HG03575 (cell line): ENCODE measurements at regions not wholly inside any gene's neighbourhood (a gene's known extent, or its start where the extent isn't known, plus 50 kb on each side); places are given as distances from the start of the nearest gene placed in this dataset.
"Not testable (repeated sequence)": the region's sequence is repeated elsewhere in the genome, so short reads cannot be mapped to it uniquely, and the experiment has no call there.

Experiments used
- ATAC-seq: cut with Tn5 transposase; IDR thresholded peaks from one replicate; pipeline ENCODE4 v1.9.1; 2021; ENCODE audit not compliant: unreplicated experiment, insufficient number of reproducible peaks, low FRiP score; ENCODE audit errors: extremely low read depth

DNA sequence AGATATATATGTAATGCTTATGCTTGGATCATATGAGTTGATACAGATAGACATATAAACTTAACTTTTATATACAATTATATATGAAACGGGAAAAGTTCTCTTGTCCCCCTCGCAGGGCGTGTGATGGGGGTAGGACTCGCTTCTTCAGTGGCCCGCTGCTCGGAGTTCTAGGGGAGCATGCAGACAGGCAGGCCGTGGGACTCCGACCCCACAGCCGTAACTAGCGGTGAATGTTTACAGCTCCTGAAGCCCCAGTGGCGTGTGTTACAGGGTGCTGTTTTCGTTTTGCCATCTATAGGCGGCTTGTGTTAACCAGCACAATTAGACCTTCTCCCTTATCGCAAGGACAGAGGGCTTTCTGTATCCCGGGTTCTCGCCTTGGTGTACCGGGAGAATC, 1899.8 kb downstream of the PCDH9 start:
- ATAC-seq: no peak

DNA sequence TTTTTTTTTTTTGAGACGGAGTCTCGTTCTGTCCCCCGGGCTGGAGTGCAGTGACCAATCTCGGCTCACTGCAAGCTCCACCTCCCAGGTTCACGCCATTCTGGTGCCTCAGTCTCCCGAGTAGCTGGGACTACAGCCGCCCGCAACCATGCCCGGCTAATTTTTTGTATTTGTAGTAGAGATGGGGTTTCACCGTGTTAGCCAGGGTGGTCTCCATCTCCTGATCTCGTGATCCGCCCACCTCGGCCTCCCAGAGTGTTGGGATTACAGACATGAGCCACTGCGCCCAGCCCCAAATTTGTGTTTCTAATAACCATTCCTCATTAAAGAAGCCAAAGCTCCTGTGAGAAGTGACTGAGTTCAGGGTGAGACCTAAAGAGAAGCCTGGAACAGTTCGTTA, 1906.9 kb downstream of the PCDH9 start:
- not testable (repeated sequence) for ATAC-seq

DNA sequence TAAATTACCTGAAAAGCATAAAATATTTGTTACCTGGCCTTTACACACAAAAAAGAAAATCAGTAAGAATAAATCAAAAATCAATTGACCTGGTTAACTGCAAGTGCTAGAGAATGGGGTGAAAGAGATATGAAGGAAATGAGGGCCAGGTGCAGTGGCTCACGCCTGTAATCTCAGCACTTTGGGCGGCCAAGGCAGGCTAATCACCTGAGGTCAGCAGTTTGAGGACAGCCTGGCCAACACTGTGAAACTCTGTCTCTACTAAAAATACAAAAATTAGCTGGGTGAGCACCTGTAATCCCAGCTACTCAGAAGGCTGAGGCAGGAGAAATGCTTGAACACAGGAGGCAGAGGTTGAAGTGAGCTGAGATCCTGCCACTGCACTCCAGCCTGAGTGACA, 1908.7 kb downstream of the PCDH9 start:
- not testable (repeated sequence) for ATAC-seq

DNA sequence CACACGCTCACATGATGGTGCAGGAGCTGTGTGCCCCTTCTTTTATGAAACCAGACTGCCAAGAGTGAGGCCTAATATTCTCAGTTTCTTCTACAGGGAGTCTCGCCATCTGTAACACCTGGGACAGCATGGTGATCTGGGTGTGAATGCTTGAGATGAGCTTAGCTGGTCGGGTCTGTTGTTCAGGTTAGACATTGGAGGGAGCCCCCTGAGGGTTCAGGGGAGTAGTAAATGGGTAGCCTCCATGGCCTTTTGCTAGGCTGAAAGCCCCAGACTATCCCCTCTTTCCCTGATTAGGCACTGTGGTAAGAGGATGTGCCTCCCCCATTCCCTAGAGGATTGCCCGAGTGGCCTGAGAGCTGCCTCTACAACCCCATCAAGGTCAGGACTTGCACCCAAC, 1916.1 kb downstream of the PCDH9 start:
- no peak for ATAC-seq

DNA sequence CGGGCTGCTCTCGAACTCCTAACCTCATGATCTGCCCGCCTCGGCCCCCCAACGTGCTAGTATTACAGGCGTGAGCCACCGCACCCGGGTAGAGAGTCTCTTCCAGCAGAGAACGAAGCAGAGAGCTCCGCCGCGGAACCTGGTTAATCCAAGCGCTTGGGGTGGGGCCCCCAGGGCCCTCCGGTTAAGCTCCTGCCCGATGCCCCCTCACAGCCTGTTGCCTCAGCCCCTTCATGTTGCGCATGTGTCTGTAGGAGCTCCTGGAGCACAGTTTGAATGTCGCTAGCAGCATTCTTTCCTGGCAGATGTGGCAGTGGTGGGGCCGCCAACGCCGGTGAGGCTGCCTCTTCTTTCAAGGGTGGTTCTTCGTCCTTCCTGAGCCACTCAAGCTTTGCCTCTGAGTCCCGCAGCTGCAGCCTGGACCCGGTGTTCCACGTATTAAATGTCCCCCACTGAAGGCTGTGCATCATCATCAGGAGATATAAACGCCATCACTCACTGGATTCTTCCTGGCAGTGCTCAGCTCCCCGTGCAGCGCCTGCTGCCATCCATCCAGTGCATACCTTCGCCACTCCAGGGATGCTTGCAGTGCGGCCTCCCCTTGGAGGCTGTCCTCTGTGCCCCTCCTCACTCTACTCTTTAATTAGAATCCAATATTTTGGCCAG, 1919.3 kb downstream of the PCDH9 start:
- no peak for ATAC-seq

DNA sequence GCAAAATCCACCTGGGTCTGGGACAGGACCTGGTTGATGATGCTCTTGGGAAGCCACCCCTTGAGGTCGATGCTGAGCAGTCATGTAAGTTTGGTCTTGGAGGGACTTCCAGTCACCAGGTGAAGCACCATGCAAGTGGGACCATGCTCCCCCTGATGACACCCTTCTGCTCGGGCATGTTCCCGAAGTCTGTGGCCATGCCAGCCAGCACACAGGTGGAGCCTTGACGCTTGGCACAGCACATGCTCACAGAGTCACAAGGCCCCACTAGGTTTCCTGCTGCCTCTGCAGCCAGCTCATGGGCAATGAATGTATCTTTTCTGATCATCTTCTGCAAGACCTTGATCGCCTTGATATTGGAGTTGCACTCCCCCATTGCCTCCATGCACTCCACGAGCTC, 1920.2 kb downstream of the PCDH9 start:
- no peak for ATAC-seq

DNA sequence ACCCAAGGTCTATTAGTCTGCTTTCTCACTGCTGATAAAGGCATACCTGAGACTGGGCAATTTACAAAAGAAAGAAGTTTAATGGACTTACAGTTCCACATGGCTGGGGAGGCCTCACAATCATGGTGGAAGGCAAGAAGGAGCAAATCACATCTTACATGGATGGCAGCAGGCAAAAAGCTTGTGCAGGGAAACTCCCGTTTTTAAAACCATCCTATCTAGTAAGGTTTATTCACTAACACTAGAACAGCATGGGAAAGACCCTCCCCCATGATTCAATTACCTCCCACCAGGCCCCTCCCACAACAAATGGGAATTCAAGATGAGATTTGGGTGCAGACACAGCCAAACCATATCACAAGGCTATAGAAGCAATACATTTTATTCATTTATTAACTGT, 1921.4 kb downstream of the PCDH9 start:
- not testable (repeated sequence) for ATAC-seq

DNA sequence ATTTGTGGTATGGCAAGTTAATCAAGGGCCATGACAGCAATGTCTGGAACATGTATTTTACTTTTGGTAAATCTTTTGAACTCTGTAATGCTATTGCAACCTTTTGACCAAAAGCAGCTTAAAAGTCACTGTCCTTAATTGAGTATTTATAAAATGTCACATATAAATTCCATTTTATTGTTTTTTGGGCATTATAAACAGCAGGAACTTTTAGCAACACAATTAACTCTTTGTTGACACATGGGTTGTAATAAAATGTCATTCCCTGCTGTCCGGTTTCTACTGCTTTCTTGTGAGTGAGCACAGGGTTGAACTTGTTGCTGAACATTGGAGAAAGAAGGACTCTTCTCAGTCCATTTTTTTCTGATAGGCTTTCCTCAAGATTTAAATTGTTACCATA, 1923.1 kb downstream of the PCDH9 start:
- ATAC-seq: no peak

DNA sequence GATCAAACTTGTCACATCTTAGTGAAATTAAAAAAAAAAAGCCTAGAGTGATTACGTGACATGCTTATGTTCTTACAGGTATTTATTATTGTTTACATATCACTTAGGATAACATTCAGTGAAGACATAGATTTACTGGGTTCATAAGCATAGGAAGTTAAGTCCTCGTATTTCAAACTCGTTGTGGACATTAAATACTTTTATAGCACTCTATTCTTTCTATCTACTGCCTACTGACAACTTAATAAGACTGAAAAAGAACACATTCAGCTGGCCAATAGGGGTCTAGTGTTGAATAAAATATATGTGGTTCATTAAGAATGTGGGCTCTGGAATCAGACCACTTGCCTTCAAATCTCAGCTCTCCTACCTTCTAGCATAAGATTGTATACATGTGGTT, 1927.4 kb downstream of the PCDH9 start:
- ATAC-seq: no peak

DNA sequence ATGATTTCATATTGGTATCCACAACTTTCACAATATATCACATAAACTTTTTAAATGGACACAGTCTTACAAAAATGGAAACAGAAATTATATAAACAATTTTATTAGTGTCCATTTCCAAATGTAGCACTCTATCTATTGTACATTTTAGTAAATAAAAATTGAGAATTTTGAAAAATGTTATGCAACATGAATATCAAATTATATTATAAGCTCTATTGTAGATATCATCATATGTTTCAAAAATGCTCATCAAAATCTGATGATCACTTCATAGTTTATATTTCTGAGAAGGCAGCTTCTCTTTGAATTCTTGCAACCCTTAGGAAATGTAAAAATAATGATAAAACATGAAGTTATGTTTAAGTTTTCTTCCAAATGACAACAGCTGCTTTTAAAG, 1928.6 kb downstream of the PCDH9 start:
- ATAC-seq: no peak

DNA sequence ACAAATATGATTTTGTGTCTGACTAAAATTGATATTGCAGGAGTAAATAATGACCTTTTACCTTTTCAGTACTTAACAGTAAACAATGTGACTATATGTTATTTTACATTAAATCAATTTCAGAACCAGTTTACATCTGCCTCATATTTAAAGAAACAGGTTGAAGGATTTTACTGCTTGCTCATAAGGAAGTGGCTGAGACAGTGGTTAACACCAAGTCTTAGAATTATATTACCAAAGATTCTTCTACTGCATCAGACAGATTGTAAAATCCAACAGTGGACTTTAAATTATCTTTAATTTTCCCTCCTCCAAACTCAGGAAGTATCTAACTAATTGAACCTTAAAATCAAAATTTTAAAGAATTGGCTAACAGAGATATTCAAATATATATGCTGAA, 1929.9 kb downstream of the PCDH9 start:
- ATAC-seq: no peak

DNA sequence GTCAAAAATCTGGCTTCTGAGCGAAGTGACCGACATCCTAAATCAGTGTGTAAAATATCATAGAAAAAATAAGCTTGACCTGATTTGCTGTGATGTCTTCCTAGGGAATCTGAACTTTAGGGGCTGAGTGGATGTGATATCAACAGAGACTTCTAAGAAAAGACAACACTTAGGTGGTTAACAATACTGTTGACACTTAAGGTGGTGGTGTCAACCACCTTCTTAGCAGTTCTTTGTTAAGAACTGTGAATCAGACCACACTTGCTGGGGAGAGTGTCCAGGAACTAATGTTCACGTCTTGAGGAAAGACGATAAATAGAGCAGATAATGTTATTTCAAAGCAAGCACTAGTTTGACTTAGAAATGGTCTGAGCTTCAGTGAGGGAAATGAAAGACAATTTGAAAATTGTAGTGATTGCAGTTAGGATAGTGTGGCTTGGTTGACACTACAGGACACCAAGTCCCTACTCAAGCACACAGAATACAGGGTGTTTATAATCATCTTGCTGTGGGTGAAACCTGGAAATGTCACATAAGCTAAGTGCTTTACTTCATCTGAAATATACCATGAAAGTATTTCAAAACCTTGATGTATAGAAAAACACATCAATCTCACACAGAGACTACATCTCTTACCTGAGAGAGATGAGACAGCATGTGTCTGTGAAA, 1936.5 kb downstream of the PCDH9 start:
- ATAC-seq: no peak

DNA sequence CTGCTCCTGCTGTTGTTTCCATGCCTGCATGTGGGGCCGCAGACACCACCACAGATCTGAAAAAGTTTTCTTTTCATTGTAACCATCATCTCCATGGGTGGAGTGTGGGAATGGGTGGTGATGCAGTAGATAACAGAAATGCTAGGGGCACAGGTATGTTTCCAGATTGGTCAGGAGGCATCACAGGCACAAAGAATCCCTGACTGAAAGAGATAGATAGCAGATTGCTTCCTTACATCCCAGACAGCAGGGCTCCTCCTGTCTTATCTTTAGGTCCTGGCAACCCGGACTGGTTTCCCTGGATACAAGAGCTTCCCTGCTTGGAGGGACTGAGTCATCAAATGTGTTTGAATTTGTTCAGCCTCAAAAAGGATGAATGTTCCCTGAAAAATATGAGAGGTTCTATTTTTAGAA, 1937.6 kb downstream of the PCDH9 start:
- ATAC-seq: no peak

DNA sequence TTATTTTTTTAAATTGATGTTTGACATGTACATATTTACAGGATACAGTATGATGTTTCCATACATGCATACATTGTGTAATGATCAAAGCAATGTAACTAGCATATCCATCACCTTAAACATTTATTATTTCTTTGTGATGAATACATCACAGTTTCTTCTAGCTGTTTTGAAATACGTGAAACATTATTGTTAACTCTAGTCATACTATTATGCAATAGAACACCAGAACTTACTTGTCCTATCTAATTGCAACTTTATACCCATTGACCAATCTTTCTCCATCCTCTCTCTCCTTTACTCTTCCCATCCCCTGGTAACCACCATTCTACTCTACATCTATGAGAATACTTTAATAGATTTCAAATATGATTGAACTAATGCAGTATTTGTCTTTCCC, 1942.7 kb downstream of the PCDH9 start:
- no peak for ATAC-seq

DNA sequence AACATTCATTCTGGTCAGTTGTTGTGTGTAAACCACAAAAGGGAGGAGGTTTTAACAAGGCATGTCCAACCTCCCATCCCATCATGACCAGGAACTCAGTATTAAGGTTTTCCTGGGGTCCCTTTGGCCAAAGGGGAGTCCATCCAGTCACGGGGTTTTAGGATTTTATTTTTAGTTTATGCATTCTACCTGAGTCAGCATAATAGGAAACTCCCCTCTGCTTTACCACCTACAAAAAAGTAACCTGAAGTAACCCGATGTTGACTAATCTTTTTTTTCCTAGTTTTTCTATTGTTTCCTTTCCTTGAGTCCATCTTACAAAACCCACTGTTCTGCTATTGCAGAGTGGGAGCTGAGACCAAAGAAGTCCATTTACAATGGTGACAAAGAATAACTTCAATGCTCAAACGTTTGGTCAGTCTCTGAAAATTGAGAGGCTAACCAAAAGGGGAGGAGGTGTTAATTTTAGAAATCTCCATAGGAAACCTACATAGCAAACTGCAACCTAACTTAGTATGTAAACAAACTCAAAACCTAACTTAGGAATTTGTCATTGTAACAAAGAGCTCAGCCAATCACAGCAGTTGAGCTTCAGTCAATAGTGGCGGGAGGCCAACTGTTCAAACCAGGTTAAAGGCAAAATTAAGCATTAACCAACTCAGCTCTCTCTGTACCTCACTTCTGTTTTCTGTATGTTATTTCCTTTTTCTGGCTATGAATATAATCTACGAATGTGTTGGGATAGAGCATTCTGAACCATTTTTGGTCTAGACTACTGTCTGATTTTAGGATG, 1954.1 kb downstream of the PCDH9 start:
- no peak for ATAC-seq

DNA sequence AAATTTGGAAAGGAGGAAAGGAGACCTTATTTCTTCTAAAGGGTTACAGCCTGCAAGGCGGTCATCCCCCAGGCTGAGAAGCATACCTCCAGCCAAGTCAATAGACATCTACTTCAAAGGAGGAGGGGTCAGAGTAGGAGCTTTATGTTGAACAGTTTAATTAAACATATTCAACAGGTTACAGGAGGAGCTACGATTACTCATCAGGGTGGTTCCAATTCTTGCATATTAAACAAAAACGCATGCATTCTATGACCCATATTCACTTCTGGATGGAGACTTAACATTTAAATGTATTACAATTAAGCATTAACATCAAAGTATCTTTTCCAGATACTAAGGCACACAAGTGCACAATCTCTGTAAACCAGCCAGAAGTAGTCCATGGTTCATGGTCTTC, 1955.0 kb downstream of the PCDH9 start:
- ATAC-seq: no peak

DNA sequence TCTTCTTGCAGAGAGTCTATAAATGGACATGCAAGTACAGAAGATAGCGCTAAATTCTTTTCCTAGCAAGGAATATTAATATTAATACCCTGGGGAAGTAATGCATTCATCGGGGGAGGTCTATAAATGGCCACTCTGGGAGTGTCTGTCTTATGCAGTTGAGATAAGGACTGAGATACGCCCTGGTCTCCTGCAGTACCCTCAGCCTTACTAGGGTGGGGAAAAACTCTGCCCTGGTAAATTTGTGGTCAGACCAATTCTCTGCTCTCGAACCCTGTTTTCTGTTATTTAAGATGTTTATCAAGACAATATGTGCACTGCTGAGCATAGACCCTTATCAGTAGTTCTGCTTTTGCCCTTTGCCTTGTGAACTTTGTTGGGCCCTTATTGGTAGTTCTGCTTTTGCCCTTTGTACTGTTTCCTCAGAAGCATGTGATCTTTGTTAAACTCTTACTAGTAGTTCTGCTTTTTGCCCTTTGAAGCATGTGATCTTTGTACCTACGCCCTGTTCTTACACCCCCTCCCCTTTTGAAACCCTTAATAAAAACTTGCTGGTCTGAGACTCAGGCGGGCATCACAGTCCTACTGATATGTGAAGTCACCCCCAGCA, 1956.2 kb downstream of the PCDH9 start:
- ATAC-seq: not testable (repeated sequence)

DNA sequence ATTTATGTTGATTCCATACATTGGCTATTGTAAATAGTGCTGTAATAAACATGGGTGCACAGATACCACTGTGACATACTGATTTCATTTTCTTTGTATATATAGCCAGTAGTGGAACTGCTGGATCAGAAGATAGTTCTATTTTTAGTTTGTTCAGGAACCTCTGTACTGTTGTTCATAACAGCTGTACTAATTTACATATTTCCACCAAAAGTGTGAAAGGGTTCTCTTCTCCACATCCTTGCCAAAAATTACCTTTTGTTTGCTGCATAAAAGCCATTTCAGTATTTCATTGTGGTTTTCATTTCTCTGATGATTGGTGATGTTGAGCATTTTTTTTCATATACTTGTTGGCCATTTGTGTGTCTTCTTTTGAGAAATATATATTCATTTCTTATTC, 1962.1 kb downstream of the PCDH9 start:
- no peak for ATAC-seq

DNA sequence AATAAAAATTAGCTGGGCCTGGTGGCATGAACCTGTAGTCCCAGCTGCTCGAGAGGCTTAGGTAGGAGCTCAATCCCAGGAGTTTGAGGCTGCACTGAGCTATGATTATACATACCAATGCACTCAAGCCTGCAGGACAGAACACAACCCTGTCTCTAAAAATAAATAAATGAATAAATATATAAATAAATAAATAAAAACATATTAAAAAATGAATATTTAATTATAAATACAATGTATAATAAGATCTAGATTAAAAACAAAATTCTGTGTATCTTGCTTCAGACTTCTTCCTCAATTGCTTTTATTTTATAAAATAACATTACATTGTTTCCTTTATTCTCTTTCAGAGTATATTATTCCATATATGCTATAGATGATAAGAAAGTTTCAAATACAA, 1964.1 kb downstream of the PCDH9 start:
- ATAC-seq: no peak

DNA sequence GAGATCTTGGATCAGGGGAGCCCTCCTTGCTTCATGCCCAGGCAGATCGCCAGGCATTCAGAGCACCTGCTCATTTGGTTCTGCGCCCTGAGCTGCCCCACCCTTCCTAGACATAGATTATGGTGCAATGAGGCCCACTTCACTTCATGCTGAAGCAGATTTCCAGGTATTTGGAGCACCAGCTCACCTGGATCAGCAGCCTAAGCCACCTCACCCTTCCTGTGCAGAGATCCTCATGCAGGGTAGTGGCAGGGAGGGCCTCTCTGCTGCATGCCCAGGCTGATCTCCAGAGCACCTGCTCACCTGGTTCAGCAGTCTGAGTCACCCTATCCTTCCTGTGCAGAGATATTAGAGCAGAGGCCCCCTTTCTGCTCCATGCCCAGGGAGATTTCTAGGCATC, 1966.1 kb downstream of the PCDH9 start:
- no peak for ATAC-seq
